Muscle layer of duodenum (tissue), 2 donors: ENCODE measurements at regions not wholly inside any gene's neighbourhood (a gene's known extent, or its start where the extent isn't known, plus 50 kb on each side); places are given as distances from the start of the nearest gene placed in this dataset.

ENCODE experiments used
- H3K27ac ChIP-seq: one replicate; pipeline ENCODE4 v1.7.0; 2013; ENCODE audit warnings: mild to moderate bottlenecking, low read length
- H3K27me3 ChIP-seq: one replicate; pipeline ENCODE4 v1.7.0; 2013; ENCODE audit warnings: low read depth, mild to moderate bottlenecking, control low read depth, low read length
- H3K36me3 ChIP-seq, 2 donors: one replicate each; pipeline ENCODE4 v1.7.0; 2013; ENCODE audit warnings: low read length in 2 of 2, control low read depth in 1 of 2, mild to moderate bottlenecking in 1 of 2; ENCODE audit not compliant: insufficient read depth in 2 of 2, control insufficient read depth in 1 of 2
- H3K4me1 ChIP-seq, 2 donors: one replicate each; pipeline ENCODE4 v1.7.0; 2013; ENCODE audit warnings: low read length in 2 of 2, mild to moderate bottlenecking in 2 of 2, control low read depth in 1 of 2, moderate library complexity in 1 of 2; ENCODE audit not compliant: insufficient read depth in 2 of 2, control insufficient read depth in 1 of 2
- H3K4me3 ChIP-seq, 2 donors: one replicate each; pipeline ENCODE4 v1.7.0; 2013; ENCODE audit warnings: low read length in 2 of 2, low read depth in 1 of 2, mild to moderate bottlenecking in 1 of 2
- H3K9me3 ChIP-seq, 2 donors: one replicate each; pipeline ENCODE4 v1.7.0; 2013; ENCODE audit warnings: low read length in 2 of 2, control low read depth in 1 of 2, mild to moderate bottlenecking in 1 of 2; ENCODE audit not compliant: control insufficient read depth in 1 of 2
- donor health status: healthy.

GRCh38 chr4:79266136-79266535 is 59.7 kb downstream of the NAA11 start:
- Histone ChIP-seq H3K36me3 (no peaks in the 10 kb centered on the region), H3K27ac (no peak overlapping the region), H3K27me3 (no peaks in the 10 kb centered on the region), H3K4me1 (no peaks in the 10 kb centered on the region), H3K4me3 (no peak overlapping the region), H3K9me3 (no peaks in the 10 kb centered on the region)

DNA sequence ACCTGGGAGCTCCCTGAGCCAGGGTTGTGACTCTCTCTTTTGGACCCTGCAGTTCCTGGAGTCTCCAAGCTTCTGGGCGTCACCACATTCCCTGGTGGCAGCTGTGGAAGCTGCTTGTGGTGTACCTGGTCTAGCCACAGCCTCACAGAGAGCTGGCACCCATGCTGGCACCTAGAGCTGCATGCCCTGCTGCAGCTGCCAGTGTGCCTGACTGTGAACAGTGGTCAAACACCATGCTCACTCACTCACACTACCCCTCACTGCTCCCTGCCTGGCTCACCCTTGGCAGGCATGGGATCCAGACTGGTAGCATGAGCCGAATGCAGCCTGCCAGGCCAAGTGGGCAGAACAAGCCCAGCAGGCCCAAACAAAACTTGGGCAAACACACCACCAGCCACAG is 66.6 kb downstream of the NAA11 start:
- no peak overlapping the region for H3K27ac ChIP-seq
- H3K4me3 ChIP-seq, result no peak overlapping the region
- no peaks in the 10 kb centered on the region for H3K4me1 ChIP-seq
- no peaks in the 10 kb centered on the region for H3K36me3 ChIP-seq
- no peaks in the 10 kb centered on the region for H3K27me3 ChIP-seq
- H3K9me3 ChIP-seq, result no peaks in the 10 kb centered on the region

- no peaks in the 10 kb centered on the region for H3K9me3 ChIP-seq
- H3K4me3 ChIP-seq, result no peak overlapping the region
- H3K4me1 ChIP-seq, result no peaks in the 10 kb centered on the region
- no peaks in the 10 kb centered on the region for H3K36me3 ChIP-seq
- no peaks in the 10 kb centered on the region for H3K27me3 ChIP-seq
- H3K27ac ChIP-seq, result no peak overlapping the region
These were observed 67.2 kb downstream of the NAA11 start for GRCh38 chr4:79258614-79259176.

DNA sequence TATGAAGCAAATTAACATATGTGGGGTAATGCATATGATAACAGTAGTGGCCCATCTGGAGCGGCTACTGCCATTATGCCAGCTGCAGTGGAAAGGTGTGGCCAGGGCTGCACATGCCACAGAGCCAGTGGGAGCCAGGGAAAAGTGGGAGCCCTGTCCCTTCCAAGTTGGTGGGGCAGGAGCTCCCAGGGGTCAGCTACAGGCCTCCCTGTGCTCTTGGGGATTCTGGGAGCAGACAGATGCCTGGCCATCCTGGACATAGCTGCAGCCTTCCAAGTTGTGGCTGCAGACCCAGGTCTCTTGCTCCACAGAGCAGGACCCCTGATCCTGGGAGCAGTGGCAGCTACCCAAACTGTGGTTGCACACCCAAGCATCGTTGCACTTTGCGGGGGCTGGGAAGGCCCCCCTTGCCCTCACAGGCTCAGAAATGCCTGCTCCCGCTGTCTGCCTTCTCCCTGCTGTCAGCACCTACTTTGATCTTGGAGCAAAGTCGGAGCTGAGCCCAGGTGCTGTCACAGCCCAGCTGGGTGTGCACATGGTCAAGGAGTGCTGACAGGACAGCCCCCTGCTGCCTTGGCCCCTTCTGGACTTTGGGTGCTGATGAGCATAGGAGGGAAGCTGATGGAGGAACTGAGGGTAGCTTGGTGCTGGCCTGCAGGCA is 67.8 kb downstream of the NAA11 start:
- Histone ChIP-seq H3K27ac (no peak overlapping the region), H3K4me1 (no peaks in the 10 kb centered on the region), H3K9me3 (no peaks in the 10 kb centered on the region), H3K36me3 (no peaks in the 10 kb centered on the region), H3K4me3 (no peak overlapping the region), H3K27me3 (no peaks in the 10 kb centered on the region)

- H3K27me3 ChIP-seq, result no peaks in the 10 kb centered on the region
- H3K4me3 ChIP-seq, result no peak overlapping the region
- H3K36me3 ChIP-seq, result no peaks in the 10 kb centered on the region
- H3K4me1 ChIP-seq, result no peaks in the 10 kb centered on the region
- H3K27ac ChIP-seq, result no peak overlapping the region
- H3K9me3 ChIP-seq, result no peaks in the 10 kb centered on the region
These were observed 70.1 kb downstream of the NAA11 start for GRCh38 chr4:79255793-79256192.

GRCh38 chr4:79253924-79254323 is 71.9 kb downstream of the NAA11 start:
- H3K27me3 ChIP-seq, result no peaks in the 10 kb centered on the region
- no peak overlapping the region for H3K27ac ChIP-seq
- H3K36me3 ChIP-seq, result no peaks in the 10 kb centered on the region
- no peaks in the 10 kb centered on the region for H3K4me1 ChIP-seq
- no peaks in the 10 kb centered on the region for H3K9me3 ChIP-seq
- no peak overlapping the region for H3K4me3 ChIP-seq

DNA sequence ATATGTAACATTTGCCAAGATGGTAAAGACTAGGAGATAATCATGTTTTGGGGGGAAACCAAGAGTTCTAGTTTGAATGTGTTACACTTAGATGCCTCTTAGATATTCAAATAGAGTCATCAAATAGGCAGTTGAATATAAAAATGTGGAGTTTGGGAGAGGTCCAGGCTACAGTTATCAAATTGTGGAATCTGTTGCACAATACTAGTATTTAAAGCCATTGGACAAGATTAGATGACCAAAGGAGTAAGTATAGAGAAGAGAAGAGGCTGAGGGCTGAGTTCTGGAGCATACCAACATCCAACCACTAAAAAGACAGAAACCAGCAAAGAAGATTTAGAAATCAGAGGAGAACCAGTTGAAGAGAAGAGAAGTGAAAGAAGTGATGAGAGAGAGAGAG is 72.7 kb downstream of the NAA11 start:
- H3K9me3 ChIP-seq, result no peaks in the 10 kb centered on the region
- no peaks in the 10 kb centered on the region for H3K4me1 ChIP-seq
- H3K27ac ChIP-seq, result no peak overlapping the region
- H3K4me3 ChIP-seq, result no peak overlapping the region
- H3K36me3 ChIP-seq, result no peaks in the 10 kb centered on the region
- no peaks in the 10 kb centered on the region for H3K27me3 ChIP-seq

- Histone ChIP-seq H3K27ac (no peak overlapping the region), H3K4me1 (no peaks in the 10 kb centered on the region), H3K36me3 (no peaks in the 10 kb centered on the region), H3K27me3 (no peaks in the 10 kb centered on the region), H3K9me3 (no peaks in the 10 kb centered on the region), H3K4me3 (no peak overlapping the region)
These were observed 75.0 kb downstream of the NAA11 start for GRCh38 chr4:79250887-79251286.

- Histone ChIP-seq H3K4me1 (no peaks in the 10 kb centered on the region), H3K4me3 (no peak overlapping the region), H3K27me3 (no peaks in the 10 kb centered on the region), H3K27ac (no peak overlapping the region), H3K9me3 (no peaks in the 10 kb centered on the region), H3K36me3 (no peaks in the 10 kb centered on the region)
These were observed 75.9 kb downstream of the NAA11 start for GRCh38 chr4:79249881-79250503.

GRCh38 chr4:79248610-79249009 is 77.3 kb downstream of the NAA11 start:
- H3K36me3 ChIP-seq, result no peaks in the 10 kb centered on the region
- no peak overlapping the region for H3K27ac ChIP-seq
- no peaks in the 10 kb centered on the region for H3K27me3 ChIP-seq
- H3K4me3 ChIP-seq, result no peak overlapping the region
- H3K4me1 ChIP-seq, result no peaks in the 10 kb centered on the region
- no peaks in the 10 kb centered on the region for H3K9me3 ChIP-seq

- no peak overlapping the region for H3K27ac ChIP-seq
- H3K4me3 ChIP-seq, result no peak overlapping the region
These were observed 78.0 kb downstream of the NAA11 start for GRCh38 chr4:79247695-79248394.

More at GRCh38 chr4:79247695-79248394, 78.0 kb downstream of the NAA11 start:
- Histone ChIP-seq H3K4me1 (no peaks in the 10 kb centered on the region), H3K27me3 (no peaks in the 10 kb centered on the region), H3K9me3 (no peaks in the 10 kb centered on the region), H3K36me3 (no peaks in the 10 kb centered on the region)
